ENCODE measurements at regions not wholly inside any gene's neighbourhood (a gene's known extent, or its start where the extent isn't known, plus 50 kb on each side); places are given as distances from the start of the nearest gene placed in this dataset.
"Not testable (repeated sequence)": the region's sequence is repeated elsewhere in the genome, so short reads cannot be mapped to it uniquely, and the experiment has no call there.

DNA sequence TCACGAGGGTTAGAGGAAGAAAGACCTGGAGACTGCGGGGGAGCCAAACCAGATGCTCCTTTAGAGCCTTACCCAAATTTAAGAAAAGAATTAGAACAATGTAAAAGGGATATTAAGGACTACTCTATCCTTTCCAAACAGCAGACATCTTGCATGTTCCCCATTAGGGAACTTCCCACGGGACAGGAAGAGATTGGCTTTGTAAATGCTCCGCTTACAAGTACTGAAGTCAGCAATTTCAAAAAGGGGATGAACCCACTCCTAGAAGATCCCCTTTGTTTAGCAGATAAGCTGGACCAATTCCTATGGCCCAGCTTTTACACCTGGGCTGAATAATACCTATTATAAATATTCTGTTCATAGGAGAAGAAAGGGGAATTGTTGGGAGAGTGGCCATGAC is 74.2 kb downstream of the APOBEC1 start:
- no peak for DNase-seq (ENCODE audit: low spot score)

DNA sequence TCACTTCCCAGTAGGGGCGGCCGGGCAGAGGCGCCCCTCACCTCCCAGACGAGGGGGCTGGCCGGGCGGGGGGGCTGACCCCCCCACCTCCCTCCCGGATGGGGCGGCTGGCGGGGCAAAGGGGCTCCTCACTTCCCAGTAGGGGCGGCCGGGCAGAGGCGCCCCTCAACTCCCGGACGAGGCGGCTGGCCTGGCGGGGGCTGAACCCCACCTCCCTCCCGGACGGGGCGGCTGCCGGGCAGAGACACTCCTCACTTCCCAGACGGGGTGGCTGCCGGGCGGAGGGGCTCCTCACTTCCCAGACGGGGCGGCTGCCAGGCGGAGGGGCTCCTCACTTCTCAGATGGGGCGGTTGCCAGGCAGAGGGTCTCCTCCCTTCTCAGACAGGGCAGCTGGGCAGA is 75.6 kb downstream of the APOBEC1 start:
- DNase-seq (ENCODE audit: low spot score) = not testable (repeated sequence)

DNA sequence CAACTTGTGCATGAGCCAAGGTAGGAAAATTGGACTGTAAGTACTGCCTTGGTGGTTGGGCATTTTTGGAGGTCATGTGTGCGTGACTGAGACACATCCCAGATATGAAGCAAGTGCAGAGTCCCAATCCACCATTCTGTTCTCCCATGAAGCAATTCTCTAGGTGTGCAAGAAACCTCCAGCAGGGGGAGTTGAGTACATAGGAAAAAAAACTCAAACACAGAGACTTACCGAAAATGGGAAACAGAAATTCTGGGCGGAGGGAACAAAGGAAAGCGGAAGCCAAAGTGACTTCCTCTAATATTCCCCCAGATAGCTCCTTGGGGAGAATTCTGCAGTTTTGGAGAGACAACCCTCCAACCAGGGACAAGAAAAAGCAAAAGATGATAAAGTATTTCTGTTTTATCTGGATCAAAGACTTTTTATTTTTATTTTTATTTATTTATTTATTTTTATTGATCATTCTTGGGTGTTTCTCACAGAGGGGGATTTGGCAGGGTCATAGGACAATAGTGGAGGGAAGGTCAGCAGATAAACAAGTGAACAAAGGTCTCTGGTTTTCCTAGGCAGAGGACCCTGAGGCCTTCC is 76.9 kb downstream of the APOBEC1 start:
- DNase-seq (ENCODE audit: low spot score) = peak; percentile 83

DNA sequence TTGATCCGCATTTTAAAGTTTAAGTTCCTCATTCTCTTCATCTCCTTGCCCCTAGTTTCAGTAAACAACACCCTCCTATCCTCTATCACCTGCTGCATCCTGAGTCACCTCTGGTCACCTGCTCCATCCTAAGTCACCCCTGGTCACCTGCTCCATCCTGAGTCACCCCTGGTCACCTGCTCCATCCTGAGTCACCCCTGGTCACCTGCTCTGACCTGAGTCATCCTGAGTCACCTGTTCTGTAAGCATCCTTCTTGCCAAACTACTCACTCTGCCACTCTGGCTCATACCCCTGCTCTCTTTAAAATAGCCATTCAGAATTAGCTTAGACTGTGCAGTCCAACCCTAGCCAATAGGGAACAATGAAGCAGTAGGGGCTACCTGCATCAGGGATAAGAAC is 80.6 kb upstream of the CD163 start:
- not testable (repeated sequence) for DNase-seq (ENCODE audit: low spot score)

- DNase-seq (ENCODE audit: low spot score) = no peak
These were observed 79.9 kb upstream of the CD163 start for GRCh38 chr12:7583471-7583870.

DNA sequence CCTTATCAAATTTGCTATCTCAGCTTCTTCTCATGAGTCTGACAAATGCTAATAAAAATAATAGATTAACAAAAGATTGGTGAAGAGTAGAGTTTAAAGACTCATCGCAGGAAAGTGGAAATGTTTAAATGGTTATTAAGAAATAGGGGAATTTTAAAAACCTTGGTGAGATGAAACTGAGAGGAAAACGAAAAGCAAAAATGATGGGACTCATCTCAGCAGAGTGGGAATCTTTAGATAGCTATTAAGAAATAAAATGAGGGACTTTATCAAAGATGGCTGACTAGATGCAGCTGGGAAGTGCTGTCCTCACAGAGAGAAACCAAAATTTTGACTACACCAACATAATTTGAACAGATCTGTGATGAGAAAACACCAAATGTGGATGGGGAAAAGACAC is 79.2 kb upstream of the CD163 start:
- DNase-seq (ENCODE audit: low spot score) = no peak

GRCh38 chr12:7581625-7582024 is 78.0 kb upstream of the CD163 start:
- no peak for DNase-seq (ENCODE audit: low spot score)

DNA sequence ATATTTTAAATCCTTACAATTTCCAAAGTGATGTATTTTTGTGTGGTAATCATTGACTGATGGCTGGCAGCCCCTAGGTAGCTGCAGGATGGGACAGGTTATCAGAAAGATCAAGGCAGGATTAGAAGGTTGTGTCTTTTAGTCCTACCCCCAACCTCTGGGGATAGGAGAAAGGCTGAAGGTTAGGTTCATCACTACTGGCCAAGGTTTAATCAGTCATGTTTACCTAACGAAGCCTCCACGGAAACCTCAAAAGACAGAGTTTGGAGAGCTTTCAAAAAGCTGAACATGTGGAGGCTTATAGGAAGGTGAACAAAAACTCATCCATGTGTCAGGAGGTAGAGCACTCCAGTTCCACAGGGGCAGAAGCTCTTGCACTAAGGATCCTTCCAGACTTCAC is 77.5 kb upstream of the CD163 start:
- no peak for DNase-seq (ENCODE audit: low spot score)

DNA sequence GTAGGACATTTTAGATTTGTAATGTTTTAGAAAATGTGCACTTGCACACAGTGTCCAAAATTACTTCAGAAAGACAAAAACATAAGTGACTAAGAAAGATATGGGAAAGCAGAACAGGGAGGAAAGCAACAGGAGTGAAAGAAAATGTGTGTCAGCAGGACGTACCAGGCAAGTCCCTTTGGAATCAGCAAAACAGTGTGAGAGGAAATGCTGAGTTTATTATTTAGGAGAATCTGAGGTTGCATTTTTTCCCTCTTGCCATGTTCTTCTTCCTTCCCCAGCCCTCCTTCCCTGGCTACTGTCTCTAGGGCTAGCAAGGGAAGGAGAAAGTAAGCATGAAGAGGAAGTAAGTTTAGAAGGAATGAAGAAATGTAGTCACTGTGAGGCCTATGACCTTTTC is 67.7 kb upstream of the CD163 start:
- DNase-seq (ENCODE audit: low spot score) = no peak

GRCh38 chr12:7557227-7557626 is 53.6 kb upstream of the CD163 start:
- DNase-seq (ENCODE audit: low spot score) = no peak

DNA sequence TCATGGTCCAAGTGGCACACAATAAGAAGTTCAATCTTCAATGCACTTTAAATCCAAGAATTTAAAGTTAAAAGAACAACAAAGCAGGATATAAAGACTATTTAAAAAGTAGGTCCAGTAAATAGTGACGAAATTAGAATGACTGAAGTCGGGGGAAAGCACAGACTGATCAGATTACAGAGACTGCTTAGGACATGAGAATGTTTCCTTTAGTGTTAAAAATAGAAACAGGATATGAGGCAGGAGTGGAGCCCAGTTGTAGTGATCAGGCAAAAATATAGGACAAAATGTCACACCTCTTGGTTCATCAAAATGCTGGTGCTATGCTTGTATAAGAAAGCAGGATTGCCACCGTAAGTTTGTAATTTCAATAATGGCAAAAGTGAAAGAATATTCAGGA is 52.2 kb upstream of the CD163 start:
- no peak for DNase-seq (ENCODE audit: low spot score)

DNA sequence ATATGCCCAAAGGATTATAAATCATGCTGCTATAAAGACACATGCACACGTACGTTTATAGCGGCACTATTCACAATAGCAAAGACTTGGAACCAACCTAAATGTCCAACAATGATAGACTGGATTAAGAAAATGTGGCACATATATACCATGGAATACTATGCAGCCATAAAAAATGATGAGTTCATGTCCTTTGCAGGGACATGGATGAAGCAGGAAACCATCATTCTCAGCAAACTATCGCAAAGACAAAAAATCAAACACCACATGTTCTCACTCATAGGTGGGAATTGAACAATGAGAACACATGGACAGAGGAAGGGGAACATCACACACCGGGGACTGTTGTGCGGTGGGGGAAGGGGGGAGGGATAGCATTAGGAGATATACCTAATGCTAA is 51.3 kb upstream of the CD163 start:
- DNase-seq (ENCODE audit: low spot score) = not testable (repeated sequence)
